Neutrophil (primary cell): ENCODE measurements at regions not wholly inside any gene's neighbourhood (a gene's known extent, or its start where the extent isn't known, plus 50 kb on each side); places are given as distances from the start of the nearest gene placed in this dataset.

Experiments used
- H3K27ac ChIP-seq: fragments of 200-600 bp; sonication (generic); 2 replicates; pipeline ENCODE4 v1.5.1; 2016; ENCODE audit warnings: mild to moderate bottlenecking, moderate library complexity
- H3K27me3 ChIP-seq: fragments of 200-600 bp; sonication (generic); 2 replicates; pipeline ENCODE4 v1.6.0; 2016; ENCODE audit warnings: mild to moderate bottlenecking
- H3K36me3 ChIP-seq: fragments of 200-600 bp; sonication (generic); 2 replicates; pipeline ENCODE4 v1.5.1; 2017
- H3K4me1 ChIP-seq, 2 experiments: fragments of 200-600 bp in 1 of 2; sonication (generic) in 1 of 2; 1 replicate in 1 of 2; 2 replicates in 1 of 2; pipeline versions ENCODE4 v1.5.1 to v1.6.1; 2013 to 2016; ENCODE audit warnings: low read depth in 1 of 2, low read length in 1 of 2, mild to moderate bottlenecking in 1 of 2, moderate library complexity in 1 of 2; ENCODE audit not compliant: control insufficient read depth in 1 of 2, insufficient read depth in 1 of 2
- H3K4me3 ChIP-seq, 2 experiments: fragments of 200-600 bp in 1 of 2; sonication (generic) in 1 of 2; 1 replicate in 1 of 2; 2 replicates in 1 of 2; pipeline ENCODE4 v1.5.1; 2013 to 2016; ENCODE audit warnings: low read depth in 1 of 2, low read length in 1 of 2, mild to moderate bottlenecking in 1 of 2, moderate library complexity in 1 of 2
- H3K9me3 ChIP-seq: fragments of 200-600 bp; sonication (generic); 2 replicates; pipeline ENCODE4 v1.5.1; 2016
- CTCF ChIP-seq: fragments of 200-600 bp; sonication (generic); IDR thresholded peaks from 2 replicates; pipeline ENCODE4 v1.5.1; 2016; ENCODE audit warnings: antibody characterized with exemption

- Histone ChIP-seq H3K4me1 (peaks cover 25 to 29% of the 10 kb centered on the region in 2 experiments), H3K4me3 (no peak overlapping the region), H3K9me3 (no peaks in the 10 kb centered on the region), H3K36me3 (no peaks in the 10 kb centered on the region), H3K27ac (no peak overlapping the region), H3K27me3 (no peaks in the 10 kb centered on the region)
- no peak for TF ChIP-seq CTCF
Observed at GRCh38 chr13:30006246-30006645, 155.8 kb upstream of the UBL3 start.

- Histone ChIP-seq H3K36me3 (no peaks in the 10 kb centered on the region), H3K4me1 (peaks cover 25 to 29% of the 10 kb centered on the region in 2 experiments), H3K9me3 (no peaks in the 10 kb centered on the region), H3K4me3 (no peak overlapping the region), H3K27me3 (no peaks in the 10 kb centered on the region), H3K27ac (no peak overlapping the region)
- no peak for TF ChIP-seq CTCF
Observed at GRCh38 chr13:30004204-30004603, 153.8 kb upstream of the UBL3 start.

- H3K9me3 ChIP-seq: no peaks in the 10 kb centered on the region
- no peak for TF ChIP-seq CTCF
- H3K4me3 ChIP-seq: no peak overlapping the region
- no peaks in the 10 kb centered on the region for H3K36me3 ChIP-seq
- H3K27me3 ChIP-seq: no peaks in the 10 kb centered on the region
- peaks cover 25 to 29% of the 10 kb centered on the region in 2 experiments for H3K4me1 ChIP-seq
- no peak overlapping the region for H3K27ac ChIP-seq
Observed at GRCh38 chr13:30002577-30002976, 152.2 kb upstream of the UBL3 start.

- Histone ChIP-seq H3K9me3 (no peaks in the 10 kb centered on the region), H3K4me3 (no peak overlapping the region), H3K27ac (no peak overlapping the region), H3K36me3 (no peaks in the 10 kb centered on the region), H3K4me1 (peaks cover 14 to 16% of the 10 kb centered on the region in 2 experiments), H3K27me3 (no peaks in the 10 kb centered on the region)
- no peak for TF ChIP-seq CTCF
Observed at GRCh38 chr13:30000370-30000765, 150.0 kb upstream of the UBL3 start.

GRCh38 chr13:29999492-30000369, 149.3 kb upstream of the UBL3 start:
- no peak overlapping the region for H3K4me3 ChIP-seq
- H3K27me3 ChIP-seq: no peaks in the 10 kb centered on the region
- TF ChIP-seq CTCF: no peak
- H3K36me3 ChIP-seq: no peaks in the 10 kb centered on the region
- H3K4me1 ChIP-seq: peaks cover 12 to 14% of the 10 kb centered on the region in 2 experiments
- H3K27ac ChIP-seq: no peak overlapping the region
- H3K9me3 ChIP-seq: no peaks in the 10 kb centered on the region
